ENCODE measurements at regions not wholly inside any gene's neighbourhood (a gene's known extent, or its start where the extent isn't known, plus 50 kb on each side); places are given as distances from the start of the nearest gene placed in this dataset.

DNA sequence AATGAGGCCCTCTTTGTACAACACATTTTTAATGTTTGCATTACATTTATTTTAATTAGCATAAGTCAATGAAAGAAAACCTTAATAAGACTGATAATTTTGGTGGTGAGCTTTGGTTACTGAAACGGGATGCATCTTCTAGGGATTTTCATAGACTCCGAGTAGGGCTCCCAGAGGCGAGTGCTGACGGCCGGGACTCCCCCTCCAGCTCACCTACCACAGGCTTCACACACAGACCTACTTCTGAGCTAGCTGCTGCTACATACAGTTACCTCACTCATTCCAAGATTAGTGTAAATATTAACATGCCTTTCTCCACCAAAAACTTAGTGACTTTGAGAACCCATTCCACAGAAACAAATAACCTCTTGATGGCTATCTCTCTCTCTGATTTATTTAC is 271.1 kb downstream of the GALR1 start:
- no peak for DNase-seq (ENCODE audit: low read depth)

DNA sequence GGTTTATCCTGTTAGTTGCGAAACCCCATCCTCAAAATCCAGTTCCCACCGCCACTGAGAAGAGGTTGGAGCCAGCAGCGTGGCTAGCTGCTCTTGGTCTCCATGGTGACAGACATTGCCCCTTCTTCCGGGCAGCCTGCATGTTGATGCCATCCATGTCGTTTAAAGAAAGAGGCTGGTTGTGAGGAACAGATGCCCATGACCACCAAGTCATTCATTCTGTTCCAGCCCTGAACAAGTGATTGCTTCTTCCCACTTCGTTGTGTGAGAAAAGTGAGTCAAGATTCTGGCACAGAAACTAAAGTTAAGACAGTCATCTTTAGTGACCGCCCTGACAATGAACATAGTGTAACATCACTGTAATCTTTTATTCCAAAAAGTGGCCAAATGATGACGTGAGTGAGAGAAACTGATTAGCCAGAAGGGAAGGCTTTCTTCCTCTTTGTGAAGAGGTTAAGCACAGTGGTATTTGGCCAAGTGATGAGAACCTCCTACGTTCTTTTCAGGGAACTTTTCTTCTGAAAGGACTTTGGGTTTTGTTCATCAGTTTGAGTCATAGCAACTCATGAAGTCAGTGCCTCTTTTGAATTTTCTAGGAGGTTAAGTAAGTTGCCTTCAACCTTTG is 272.5 kb downstream of the GALR1 start:
- DNase-seq (ENCODE audit: low read depth): no peak

DNA sequence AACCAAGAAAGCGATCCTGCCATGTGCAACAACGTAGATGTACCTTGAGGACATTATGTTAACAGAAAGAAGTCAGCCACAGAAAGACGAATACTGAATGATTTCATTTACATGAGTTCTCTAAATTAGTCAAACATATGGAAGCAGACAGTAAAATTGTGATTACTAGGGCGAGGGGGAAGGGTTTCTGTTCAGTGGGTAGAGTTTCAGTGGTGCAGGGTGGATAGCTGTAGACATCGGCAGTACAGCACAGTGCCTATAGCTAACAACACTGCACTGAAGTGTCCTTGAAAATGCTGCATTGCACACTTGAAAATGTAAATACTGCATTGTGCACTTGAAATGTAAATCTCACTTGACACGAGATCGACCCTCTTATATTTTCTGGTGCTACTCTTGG is 275.3 kb downstream of the GALR1 start:
- no peak for DNase-seq (ENCODE audit: low read depth)

DNA sequence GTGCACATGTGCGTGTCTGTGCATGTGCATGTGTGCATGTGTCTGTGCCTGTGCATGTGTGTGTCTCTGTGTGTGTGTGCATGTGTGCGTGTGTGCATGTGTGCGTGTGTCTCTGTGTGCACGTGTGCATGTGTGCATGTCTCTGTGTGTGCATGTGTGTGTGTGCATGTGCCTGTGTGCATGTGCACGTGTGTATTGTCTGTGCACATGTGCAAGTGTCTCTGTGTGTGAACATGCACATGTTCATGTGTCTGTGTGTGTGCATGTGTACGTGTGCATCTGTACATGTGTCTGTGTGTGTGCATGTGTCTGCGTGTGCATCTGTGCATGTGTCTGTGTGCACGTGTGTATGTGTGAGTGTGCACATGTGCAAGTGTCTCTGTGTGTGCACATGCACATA is 277.3 kb downstream of the GALR1 start:
- DNase-seq (ENCODE audit: low read depth): no peak

DNA sequence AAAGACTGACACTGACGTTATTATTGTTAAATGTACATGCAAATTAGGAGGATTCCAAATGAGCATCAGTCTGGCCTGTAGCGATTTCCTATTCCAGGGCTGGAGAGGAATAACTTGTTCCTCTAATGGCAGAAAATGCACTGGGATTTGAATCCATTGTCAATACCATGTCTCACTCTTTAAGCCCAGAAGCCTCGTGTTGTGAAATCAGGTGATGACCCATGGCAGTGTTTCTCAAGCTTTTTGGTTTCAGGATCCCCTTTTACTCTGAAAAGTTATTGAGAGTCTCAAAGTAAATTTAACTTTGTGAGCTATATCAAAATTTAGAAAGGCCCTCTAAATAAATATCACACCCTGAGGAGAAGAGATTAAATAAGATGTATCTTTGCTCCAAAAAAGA is 279.2 kb downstream of the GALR1 start:
- DNase-seq (ENCODE audit: low read depth): no peak

DNA sequence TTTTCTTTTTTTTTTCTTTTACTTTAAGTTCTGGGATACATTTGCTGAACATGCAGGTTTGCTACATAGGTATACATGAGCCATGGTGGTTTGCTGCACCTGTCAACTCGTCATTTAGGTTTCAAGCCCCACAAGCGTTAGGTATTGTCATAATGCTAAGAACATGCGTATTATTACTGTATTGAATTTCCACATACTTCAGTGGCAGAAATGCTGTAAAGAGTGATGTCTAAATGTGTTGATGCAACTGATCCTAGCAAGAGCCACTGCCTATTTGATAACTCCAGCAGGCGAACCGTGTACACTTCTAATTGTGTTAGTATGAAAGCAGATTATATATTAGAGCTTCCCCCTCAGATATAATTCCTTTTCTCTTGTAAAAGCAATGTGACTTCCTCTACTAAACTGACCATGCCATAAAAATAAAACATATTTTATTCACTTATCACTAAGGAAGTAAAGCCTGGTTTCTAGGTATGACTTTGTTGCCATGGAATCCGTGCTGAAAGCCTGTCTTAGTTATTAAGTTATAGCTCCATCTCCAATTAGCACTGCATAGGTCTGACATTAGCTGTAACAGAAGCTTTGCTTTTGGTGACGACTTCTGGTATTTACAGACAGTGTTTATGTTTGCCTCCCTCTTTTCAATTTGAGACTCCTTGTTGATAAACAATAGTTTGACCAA is 280.0 kb downstream of the GALR1 start:
- DNase-seq (ENCODE audit: low read depth): no peak

DNA sequence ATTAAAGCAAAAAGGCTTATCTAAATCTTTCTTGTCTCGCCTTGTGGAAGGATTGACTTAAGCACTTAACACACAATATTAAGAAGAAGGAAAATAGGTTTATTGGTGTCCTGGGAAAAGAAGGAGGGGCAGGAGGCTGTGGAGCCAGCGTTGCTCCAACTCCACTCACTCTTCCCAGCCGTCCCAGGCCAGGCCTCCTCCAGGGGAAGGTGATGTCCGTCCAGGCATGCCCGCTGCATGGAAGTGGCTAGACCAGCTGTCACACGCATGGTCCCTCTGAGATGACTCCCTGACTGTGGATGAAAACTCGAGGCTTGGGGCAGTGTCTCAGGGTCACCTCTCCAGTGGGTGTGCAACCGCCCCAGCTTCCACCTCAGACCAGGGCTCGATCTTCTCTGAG is 281.1 kb downstream of the GALR1 start:
- DNase-seq (ENCODE audit: low read depth): no peak

DNA sequence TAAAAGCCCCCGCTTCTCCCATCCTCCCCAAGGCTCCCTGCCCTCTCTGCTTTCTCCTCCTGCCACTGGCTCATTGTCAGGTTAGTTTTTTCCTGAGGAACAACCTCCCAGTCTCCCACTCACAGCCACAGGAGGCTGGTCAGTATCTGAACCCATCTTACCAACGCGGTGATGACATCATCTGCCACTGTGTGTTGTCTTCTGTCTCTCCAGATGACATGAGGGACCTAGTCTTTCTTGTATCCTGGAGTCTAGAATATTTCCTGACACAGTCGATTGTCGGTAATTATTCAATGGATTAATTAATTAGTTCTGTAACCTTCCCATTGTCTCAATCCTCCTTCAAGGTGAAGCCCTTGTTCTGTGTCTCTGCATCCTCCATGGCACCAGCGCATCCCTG is 290.2 kb downstream of the GALR1 start:
- DNase-seq (ENCODE audit: low read depth): no peak

DNA sequence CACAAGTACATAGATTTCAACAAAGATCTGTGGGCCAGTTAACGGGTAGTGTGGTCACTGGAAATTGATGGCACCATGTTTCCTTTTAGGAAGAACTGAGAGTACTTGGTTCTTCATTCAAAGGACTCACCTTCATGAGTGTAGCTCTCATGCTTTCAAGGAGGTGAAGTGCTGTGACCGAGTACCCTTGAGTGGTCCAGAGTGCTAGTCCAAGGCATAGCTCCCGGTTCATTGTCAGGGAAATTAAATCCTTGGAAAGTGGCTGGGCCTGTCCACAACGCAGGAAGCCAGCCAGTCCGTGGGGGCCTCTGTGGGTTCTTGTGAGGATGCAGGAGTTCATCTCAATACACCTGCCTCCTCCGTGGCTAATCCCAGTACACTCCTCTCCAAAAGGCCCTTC is 295.1 kb downstream of the GALR1 start:
- DNase-seq (ENCODE audit: low read depth): no peak

DNA sequence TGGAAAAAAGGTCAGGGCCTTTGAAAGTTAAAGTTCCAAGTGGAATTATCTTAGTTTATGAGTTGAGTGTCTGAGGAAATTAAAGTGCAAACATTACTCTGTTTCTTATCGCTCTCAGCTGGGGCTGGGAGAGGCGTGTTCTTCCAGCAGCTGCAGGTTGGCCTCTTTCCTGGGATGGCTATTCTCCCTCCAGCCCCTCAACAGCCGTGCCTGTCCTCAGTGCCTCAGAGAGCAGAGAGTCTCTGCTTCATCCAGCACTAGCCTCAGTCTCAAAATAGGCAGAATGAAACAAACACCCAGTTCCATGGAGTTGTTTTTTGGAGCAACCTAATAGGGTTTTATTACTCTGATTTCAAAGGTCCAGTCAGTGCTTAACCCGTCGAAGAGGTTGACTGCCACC is 298.1 kb downstream of the GALR1 start:
- DNase-seq (ENCODE audit: low read depth): no peak

DNA sequence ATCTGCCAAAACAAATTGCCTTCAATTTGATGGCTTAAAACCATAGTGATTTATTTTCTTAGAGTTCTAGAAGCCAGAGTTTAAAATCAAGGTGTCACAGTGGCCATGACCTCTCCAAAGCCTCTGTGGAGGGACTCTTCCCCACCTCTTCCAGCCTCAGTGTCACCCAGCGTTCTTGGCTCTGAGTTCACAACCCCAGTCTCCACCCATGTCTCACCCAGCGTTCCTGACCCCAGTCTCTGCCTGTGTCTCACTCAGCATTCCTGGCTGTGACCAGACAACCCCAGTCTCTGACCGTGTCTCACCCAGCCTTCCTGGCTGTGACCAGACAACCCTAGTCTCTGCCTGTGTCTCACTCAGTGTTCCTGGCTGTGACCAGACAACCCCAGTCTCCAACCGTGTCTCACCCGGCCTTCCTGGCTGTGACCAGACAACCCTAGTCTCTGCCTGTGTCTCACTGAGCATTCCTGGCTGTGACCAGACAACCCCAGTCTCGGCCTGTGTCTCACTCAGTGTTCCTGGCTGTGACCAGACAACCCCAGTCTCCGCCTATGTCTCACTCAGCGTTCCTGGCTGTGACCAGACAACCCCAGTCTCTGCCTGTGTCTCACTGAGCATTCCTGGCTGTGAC is 299.3 kb downstream of the GALR1 start:
- no peak for DNase-seq (ENCODE audit: low read depth)

DNA sequence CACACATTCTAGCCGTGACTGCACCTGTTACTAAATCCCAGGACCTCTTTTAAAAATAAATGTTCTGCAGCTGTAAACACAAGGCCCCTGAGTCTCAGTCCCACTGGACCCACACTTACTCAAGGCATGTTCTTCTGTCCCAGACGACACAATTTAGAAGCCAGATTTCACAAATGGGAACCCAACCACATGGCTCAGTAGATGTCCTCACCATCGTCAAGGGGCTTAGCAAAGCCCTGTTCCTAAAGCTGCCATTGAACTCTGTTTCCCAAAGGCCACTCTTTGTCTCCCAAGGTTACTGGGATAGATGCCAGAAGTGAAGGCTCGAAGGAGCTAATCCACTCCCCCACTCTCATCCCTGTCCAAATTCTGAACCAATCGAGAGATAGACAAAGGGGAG is 301.0 kb downstream of the GALR1 start:
- DNase-seq (ENCODE audit: low read depth): no peak

DNA sequence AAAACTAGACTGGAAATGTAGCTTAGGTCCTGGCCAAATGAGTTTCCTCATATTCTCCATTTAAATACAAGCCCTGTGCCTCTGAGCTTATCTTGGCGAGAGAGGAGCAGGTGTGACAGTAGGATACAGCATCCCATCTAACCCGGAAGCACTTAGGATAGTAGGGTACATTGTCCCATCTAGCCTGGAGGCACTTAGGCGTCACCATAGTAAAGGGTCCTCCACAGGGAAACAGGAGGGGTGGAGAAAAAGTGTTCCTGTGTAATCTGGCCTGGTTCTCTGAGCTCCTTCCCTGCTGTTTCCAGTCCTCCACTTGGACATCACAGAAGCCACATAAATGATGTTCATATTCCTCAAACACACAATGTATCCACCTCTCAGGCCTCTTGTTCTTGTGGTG is 301.4 kb downstream of the GALR1 start:
- DNase-seq (ENCODE audit: low read depth): no peak

DNA sequence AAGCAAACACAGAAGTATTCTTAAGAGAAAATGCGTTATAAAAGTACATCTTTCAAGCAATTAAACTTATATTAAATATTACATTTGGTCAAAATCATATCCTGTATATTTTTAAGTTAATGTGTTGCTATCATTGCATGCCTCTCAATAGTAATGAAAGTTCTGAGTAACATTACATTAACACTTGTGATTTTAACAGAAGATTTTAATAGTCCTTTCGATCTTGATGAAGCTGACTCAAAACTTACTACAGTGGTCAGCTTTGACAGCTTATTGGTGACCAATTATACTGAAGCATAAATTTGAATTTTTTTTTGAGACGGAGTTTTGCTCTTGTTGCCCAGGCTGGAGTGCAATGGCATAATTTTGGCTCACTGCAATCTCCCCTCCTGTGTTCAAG is 303.3 kb downstream of the GALR1 start:
- no peak for DNase-seq (ENCODE audit: low read depth)

DNA sequence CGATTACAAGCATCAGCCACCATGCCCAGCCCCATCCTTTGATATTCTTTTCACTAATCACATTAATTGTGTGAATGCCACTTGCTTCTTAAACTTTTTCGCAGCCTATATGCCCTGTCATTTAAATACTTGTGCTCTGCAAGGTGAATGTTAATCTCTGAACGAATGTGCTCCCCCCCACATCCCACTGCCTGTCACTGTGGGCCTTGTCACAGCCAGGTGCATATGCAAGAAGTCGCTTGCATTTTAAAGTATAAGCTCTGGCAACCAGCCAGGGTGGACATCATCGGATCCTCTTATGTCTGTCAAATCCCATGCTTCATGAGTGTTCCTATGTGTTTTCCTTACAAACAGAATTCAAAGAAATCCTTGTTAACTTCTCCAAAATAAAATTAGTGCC is 304.4 kb downstream of the GALR1 start:
- DNase-seq (ENCODE audit: low read depth): no peak

DNA sequence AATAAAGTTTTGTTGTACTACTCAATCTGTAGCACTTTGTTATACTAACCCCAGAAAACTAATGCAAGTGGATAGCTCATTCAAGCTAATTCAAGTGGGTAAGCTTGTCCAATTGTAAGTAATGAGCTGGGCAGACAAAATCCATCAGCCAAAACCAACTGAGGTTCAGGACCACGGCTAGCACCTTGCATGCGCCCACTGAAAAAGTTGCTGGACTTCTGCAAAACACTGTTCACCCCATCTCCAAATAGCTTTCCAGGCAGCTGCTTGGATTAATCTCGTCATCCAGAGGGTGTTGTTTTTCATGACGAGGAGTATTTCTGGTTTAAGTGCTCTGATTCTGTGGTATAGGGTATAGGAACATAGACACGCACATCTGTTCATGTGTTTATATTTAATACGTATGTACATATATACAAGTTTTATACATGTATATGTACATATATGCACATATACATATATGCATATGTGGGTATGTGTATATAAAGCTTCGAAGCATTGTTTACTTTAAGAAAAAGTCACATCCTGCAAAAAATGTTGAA is 307.5 kb downstream of the GALR1 start:
- no peak for DNase-seq (ENCODE audit: low read depth)

DNA sequence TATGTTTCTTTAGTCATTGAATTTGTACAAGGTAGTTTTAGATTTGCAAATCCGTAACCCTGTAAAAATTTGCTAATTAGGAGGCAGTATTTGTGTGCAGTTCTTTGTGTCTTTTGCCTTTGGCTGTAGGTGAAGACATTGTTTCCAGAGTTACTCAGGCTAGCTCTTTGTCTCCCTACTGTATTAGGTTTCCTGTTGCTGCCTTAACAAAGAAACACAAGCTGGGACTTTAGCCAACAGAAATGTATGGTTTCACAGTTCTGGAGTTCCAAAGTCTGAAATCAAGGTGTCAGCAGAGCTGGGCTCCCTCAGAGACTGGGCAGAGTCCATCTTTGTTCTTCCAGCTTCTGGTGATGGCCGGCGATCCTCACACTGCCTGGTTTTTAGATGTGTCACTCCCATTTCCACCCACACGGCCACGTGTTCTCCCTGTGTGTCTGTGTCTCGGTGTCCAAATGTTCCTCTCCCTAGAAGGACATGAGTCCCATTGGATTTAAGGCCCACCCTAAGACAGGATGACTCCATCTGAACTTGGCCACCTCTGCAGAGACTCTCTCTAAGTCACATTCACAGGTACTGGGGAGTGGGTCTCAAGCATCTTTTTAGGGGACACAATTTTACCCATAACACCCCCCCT is 309.7 kb downstream of the GALR1 start:
- DNase-seq (ENCODE audit: low read depth): no peak

DNA sequence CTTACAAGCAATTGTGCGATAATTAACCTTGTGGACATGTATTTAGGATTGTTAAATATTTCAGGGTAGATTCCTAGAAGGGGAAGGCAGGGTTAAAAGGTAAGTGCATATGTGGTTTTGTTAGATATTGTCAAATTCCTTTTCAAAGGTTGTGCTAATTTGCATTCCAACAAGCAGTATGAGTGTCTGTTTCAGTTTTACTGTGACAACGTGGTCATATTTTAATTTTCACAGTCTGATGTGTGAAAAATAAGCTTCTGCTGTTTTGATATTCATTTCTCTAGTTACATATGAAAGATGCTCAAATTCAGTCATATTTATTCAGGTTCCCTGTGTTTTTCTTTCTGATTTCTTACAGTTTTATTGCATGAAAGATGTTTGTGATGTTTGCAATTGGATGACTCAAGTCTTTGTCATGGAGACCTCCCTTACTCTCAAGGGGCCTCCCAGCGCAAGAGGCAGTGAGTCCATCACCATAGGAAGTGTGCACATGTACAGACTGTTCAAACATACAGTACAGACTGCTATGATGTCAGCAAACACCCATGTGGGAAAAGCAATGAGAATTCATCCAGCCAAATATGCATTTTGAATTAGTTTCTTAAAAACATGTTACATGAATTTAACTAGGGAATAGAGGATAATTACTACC is 310.8 kb downstream of the GALR1 start:
- no peak for DNase-seq (ENCODE audit: low read depth)

DNA sequence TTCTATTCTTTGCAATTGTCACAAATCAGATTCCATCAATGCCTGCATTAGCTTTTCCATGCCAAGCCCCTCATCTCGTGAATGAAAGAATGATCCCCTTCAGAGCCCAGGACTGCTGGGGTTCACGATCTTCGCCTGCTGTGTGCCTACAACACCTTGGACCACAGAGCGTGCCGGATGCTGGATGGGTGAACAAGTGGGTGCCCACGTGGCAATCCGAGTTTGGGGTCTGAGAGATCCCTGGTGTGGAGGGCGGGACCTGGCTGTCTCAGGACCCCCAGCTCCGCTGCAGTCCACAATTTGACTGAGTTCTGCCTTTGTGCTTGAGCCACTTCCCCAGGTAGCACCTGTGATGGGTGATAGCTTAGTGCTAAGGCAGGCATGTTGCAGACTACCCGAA is 317.0 kb downstream of the GALR1 start:
- DNase-seq (ENCODE audit: low read depth): no peak

DNA sequence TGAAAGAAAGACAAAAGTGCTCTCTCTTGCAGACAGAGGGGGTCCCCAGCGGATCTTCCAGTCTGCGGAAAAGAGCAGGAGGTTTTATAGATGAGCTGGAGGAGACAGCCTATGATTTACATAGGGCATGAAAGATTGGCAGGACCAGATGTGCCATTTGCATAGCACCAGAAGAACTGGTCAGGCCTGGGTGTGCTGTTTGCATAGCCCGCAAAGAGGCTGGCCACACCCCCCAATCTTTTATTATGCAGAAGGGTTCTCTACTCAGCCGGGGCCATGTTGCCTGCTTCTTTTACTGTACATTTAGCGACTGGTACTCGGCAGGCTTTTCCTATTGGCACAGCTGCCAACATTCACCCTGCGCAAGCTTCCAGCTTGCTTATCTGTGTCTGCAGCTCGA is 317.6 kb downstream of the GALR1 start:
- DNase-seq (ENCODE audit: low read depth): no peak

DNA sequence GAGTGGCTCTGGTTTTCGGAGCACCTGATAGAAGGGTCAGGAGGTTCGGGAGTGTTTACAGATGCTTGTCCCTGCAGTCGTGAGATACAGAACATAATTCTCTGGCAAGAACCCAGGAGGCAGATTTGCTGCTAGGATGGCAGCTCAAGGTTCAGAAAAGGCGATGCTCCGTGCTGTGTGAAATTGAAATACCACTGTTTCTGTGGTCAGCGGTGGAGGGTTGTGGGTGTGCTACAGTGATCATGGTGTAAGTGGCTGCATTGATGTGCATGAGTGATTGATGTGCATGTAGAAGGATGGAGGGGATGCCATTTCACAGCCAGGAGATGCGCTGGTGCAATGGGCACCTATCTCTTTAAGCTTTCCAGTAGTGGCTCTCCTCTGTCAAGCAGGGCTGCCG is 322.1 kb downstream of the GALR1 start:
- DNase-seq (ENCODE audit: low read depth): no peak

DNA sequence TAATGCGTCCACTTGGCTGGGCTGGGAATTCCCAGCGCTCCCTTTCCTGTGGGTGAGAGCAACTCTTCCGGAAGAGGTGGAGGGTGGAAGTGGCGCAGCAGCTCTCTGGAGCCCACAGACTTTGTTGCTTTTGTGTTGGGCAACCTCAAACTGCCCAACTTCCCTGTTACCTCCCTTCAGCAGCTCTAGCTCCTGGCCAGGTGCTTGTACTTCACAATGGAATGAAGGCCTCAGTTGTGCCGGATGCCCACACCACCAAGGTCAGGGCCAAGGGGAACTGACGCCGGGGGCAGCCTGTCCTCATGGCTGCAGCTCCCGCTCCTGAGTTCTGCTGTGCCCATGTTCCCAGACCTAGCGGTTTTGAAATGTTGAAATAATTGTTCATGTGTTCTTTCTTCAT is 322.9 kb downstream of the GALR1 start:
- no peak for DNase-seq (ENCODE audit: low read depth)

DNA sequence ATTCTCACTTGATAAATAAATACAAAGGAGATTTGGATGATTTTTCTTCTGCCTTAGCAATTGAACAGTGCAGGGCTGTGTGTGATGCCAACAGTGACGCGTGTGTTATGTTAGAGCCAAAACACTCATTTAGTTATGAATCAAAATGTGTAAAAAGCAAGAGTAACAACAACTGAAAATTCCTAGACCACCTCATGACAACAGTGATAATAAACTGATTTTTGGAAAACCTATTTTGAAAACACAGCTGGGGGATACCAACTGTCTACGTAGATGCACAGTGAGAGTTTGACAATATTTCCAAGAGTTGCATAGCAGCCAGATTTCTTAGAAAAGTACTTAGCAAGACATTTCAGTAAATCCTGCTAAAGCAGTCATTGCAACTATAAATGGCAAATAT is 323.9 kb downstream of the GALR1 start:
- DNase-seq (ENCODE audit: low read depth): no peak
